Endothelial cell of umbilical vein (primary cell): ENCODE measurements at regions not wholly inside any gene's neighbourhood (a gene's known extent, or its start where the extent isn't known, plus 50 kb on each side); places are given as distances from the start of the nearest gene placed in this dataset.

ENCODE experiments used
- CTCF ChIP-seq, 2 donors: IDR thresholded peaks; 1 replicate in 1 of 2; 2 replicates in 1 of 2; pipeline ENCODE4 v1.5.1; 2011; ENCODE audit warnings: low read length in 2 of 2, mild to moderate bottlenecking in 2 of 2, moderate library complexity in 2 of 2, control low read depth in 1 of 2, inconsistent platforms in 1 of 2, low read depth in 1 of 2; ENCODE audit not compliant: insufficient read depth in 1 of 2; ENCODE audit errors: extremely low read depth in 1 of 2
- EZH2 ChIP-seq: IDR thresholded peaks from 2 replicates; pipeline ENCODE4 v1.6.1; 2012; ENCODE audit warnings: borderline replicate concordance, low read depth, mild to moderate bottlenecking, moderate library complexity, low read length, inconsistent platforms; ENCODE audit not compliant: severe bottlenecking
- POLR2A ChIP-seq: IDR thresholded peaks from 2 replicates; pipeline ENCODE4 v1.6.1; 2012; ENCODE audit warnings: low read depth, mild to moderate bottlenecking, control low read depth, low read length

- TF ChIP-seq POLR2A = no peak
- no peak for TF ChIP-seq CTCF (IDR thresholded peaks at IDR 0.05; ENCODE audit: extremely low read depth in 1 of 2, insufficient read depth in 1 of 2, low read depth in 1 of 2, low read length in 2 of 2)
- no peak for TF ChIP-seq EZH2
These were observed 1074.3 kb upstream of the SLC10A2 start for GRCh38 chr13:104140552-104140951.
